ENCODE measurements at regions not wholly inside any gene's neighbourhood (a gene's known extent, or its start where the extent isn't known, plus 50 kb on each side); places are given as distances from the start of the nearest gene placed in this dataset.
"Not testable (repeated sequence)": the region's sequence is repeated elsewhere in the genome, so short reads cannot be mapped to it uniquely, and the experiment has no call there.

DNA sequence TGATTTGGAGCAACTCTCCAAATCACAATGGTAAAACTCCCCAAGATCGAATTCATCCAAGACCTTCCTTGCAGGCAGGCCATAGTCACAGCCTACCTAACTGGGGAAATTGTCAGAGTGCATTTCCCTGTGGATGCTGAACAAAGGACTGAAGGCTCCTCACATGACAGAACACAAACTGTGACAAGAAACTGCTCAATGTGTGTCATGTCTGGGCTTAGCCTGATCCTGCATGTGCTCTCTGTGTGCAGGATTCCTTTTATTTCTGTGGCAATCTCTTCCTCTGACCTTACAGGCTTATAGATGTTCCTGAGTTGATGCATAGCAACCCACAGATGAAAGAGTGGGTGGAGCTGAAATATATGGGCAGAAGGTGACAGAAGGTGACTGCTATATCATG is 465.8 kb downstream of the ICE1 start:
- no peak for DNase-seq

DNA sequence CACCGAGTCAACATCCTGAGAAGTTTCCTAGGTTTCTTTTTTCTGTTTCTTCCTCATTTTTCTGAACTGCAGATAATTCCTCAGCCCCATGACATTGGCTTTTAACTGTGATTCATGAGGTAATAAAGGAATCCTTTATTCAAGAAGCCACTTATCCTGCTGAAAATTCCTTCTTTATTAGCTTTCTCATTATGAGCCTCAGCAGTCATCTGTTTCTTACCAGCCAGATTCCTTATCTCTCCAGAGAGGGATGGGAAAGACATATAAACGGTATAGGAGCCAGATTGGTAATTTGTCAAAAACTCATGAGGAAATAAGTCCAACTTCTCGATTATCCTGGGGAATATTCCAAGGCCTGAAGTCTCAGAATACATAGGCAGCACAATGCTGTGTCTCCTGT is 465.4 kb downstream of the ICE1 start:
- DNase-seq, result no peak

- peak in 2 of 56 donors; percentile 4 to 7 for DNase-seq
Observed at GRCh38 chr5:5886812-5887486, 464.5 kb downstream of the ICE1 start.

- no peak for DNase-seq
Observed at GRCh38 chr5:5886353-5886752, 463.9 kb downstream of the ICE1 start.

GRCh38 chr5:5885782-5886181 is 463.3 kb downstream of the ICE1 start:
- DNase-seq, result no peak

GRCh38 chr5:5884593-5884992 is 462.1 kb downstream of the ICE1 start:
- no peak for DNase-seq

DNA sequence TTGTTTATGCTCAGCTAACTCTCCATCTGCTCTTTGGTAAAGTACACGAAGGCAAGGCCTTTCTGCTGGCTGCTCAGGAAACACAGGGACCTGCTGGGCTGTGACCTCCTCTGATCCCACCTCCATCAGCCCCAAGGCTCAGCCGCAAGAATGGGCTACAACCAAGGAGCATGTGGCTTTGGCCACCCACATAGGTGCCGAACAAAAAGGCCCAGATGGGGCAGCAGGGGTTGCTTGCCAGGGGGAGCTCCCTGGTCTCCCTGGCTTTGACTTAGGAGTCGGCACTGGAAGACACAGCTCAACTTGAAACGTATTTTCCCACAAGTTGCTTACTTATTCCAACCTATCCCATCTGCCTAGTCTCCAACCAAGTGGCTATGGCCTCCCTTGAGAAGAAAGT is 461.1 kb downstream of the ICE1 start:
- DNase-seq, result no peak

DNA sequence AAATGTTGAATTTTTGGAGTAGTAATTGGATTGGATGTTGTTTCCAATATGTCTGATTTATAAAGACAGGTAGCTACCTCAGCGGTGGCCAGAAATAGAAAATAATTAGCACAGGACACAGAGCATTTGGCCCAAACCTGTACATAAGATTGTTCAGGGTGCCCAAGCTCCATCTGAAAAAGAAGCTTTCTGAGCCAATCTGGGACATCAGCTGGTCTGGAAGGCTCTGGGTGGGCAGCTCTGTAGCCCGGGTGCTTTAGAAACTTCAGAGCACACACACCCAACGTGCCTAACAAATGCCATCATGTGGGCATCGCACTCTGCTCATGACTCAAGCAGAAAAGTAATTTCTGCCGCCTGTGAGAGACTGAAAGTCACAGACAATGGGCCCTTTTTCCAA is 460.7 kb downstream of the ICE1 start:
- DNase-seq, result no peak

DNA sequence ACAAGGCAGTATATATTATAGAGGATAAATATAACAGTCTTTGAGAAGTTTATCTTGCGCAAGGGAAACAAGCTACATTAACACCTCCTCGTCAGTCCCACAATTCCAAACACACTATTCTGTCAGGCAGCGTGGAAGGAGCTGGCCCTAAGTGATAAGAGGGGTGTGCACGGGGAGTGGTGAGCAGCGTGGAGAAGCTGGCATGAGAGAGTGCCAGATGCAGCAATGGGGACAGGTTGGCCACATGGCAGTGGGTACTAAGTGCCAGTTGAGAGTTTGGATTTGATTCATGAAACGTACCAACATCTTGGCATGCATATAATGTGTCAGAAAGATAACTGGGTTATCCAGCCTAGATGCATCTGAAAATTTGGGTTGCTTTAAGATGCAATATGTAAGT is 460.2 kb downstream of the ICE1 start:
- no peak for DNase-seq

- DNase-seq, result no peak
Observed at GRCh38 chr5:5881294-5881693, 458.8 kb downstream of the ICE1 start.

DNA sequence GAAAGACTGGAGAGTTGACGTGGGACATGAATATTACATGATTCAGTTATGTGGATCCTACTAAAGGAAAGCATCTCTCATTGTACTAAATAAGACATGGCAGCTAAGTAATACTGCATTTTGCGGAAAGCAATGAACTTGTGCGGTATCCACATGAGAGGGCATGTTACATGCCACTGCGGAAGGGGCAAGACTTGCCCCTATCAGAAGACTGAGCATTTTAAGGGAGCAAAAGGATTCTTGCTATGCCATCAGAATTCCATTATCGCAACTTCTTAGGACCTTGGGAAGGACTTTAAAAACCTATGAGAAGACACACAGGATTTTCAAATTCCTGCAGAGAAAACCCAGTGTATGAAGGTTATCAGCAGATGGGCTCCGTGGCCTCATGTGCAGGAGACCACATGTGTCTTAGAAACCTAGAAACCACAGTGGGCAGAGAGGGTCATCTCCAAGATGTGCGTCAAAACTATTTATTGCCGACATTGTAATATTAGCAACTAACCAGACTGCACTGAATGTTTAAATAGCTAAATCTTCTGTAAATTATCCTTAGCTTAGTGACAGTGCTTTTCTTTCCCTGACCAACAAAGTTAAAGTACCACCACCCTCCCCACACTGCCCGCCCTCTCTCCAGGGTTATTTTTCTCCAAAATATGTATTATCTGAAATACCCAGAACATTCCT is 457.7 kb downstream of the ICE1 start:
- no peak for DNase-seq

GRCh38 chr5:5857396-5857795 is 434.9 kb downstream of the ICE1 start:
- DNase-seq, result no peak

DNA sequence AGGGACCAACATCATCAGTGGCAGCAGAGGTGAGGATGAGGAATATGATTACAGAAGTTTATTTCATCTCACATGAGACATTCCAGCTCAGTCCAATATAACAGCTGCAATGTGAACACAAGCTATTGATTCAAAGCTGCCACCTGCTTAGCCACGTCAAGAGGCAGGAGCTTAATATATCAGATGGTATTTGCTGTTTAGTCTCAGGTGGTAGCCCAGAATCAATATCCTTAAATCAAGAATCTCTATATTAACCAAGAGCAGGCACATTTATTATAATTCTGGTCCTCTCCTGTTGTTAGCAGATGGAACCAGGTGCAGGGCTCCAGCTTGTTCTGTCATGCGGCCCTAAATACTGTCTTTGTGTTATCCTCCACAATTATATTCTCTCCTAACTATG is 431.6 kb downstream of the ICE1 start:
- no peak for DNase-seq

DNA sequence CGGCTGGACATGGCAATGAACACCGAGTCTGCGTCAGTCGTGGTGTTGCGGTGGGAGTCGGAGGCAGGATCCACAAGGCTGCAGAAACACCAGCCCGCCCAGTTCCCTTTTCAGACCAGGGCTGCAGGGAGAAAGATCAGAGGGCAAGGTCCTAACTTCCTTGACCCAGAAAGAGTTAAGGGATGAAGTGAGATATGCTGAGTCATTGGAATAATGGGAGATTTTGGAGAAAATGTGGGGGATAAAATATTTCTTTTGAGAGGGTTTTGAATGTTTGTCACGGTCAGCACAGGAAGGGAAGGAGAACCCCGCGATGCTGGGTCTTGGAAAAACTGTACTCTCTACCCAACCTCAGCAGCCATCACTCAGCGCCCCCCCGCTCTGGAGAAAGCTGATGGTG is 416.0 kb downstream of the ICE1 start:
- no peak for DNase-seq

DNA sequence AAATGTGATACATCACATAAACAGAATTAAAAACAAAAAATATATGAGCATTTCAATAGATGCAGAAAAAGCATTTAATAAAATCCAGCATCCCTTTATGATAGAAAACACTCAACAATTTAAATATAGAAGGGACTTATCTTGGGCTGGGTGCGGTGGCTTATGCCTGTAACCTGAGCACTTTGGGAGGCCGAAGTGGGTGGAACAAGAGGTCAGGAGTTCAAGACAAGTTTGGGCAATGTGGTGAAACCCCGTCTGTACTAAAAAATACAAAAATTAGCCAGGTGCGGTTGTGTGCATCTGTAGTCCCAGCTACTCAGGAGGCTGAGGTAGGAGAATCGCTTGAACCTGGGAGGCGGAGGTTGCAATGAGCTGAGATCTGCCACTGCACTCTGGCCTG is 409.1 kb downstream of the ICE1 start:
- DNase-seq, result not testable (repeated sequence)

DNA sequence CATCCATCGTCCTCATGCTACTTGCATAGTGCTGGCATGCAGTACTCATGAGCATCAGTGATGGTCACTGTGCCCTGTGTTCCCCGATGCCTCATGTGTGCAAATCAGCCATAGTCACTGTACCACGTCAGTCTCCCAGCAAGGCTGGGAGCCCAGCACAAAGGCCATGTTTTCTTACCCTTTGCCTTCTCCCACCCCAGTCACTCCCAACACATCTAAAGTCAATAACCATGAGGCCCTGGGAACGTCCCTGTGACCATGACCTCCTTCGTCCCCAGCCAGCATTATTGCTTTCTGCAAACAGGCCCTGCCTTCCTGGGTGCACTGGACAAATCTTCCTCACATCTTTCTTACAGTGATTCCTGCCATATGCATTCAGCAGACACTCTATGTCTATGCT is 406.1 kb downstream of the ICE1 start:
- DNase-seq, result no peak

- DNase-seq, result no peak
Observed at GRCh38 chr5:5826911-5827310, 404.4 kb downstream of the ICE1 start.

DNA sequence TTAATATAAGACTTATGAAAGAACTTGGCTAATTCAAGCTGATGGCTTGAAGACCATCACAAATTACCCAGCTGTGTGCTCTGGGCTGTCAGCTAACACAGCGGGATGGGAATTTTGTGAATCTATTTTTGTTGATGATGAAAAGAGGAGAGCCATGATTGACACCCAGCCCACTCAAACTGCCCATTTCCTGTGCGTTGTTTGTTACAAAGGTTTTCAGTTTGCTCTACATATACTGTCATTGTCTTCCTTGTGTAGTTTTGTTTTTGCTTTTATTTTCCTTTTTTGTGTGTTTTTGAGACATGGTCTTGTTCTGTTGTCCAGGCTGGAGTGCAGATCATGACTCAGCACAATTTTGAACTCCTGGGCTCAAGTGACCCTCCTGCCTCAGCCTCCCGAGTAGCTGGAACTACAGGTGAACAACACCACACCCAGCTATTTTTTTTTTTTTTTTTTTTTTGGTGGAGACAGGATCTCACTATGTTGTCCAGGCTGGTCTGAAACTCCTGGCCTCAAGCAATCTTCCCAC is 400.3 kb downstream of the ICE1 start:
- no peak for DNase-seq

DNA sequence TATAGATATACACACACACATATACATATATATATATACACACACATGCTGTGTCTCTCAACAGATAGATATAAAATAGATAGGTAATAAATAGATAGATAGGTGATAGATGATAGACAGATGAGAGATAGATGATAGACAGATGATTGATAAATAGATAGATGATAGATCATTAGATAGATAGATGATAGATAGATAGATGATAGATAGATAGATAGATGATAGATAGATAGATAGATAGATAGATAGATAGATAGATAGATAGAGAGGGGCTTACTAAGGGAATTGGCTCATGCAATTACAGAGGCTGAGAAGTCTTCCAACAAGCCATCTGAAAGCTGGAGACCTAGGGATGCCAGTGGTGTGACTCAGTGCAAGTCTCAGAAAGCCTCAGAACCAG is 394.5 kb downstream of the ICE1 start:
- DNase-seq, result no peak

GRCh38 chr5:5813441-5813840 is 391.0 kb downstream of the ICE1 start:
- no peak for DNase-seq

- no peak for DNase-seq
Observed at GRCh38 chr5:5810461-5810860, 388.0 kb downstream of the ICE1 start.

GRCh38 chr5:5805916-5806315 is 383.4 kb downstream of the ICE1 start:
- DNase-seq, result no peak

Measured in amygdala (tissue), 56 donors.